K562 (cell line): ENCODE measurements at regions not wholly inside any gene's neighbourhood (a gene's known extent, or its start where the extent isn't known, plus 50 kb on each side); places are given as distances from the start of the nearest gene placed in this dataset.

Experiments used
- ATAC-seq: fragments of 200-7000 bp; cut with Tn5 transposase; 3 replicates; pipeline ENCODE4 v1.9.1; 2020; ENCODE audit warnings: moderate library complexity
- BruUV-seq: library from RNA; stranded (reverse); fragments of 400-500 nt; replicated peaks from 2 replicates; lab custom pipeline; 2021; lab: Mats Ljungman, UMichigan
- CTCF ChIA-PET: fragments of 300-600 bp; formaldehyde crosslinking; extraction: SDS; loops from one replicate; lab custom pipeline; 2021; ENCODE audit warnings: low intra/inter-chr PET ratio; lab: Yijun Ruan, JAX
- POLR2A ChIA-PET: fragments of 300-600, 350-650 bp; sonication (Branson Sonifier 250); formaldehyde crosslinking; extraction: SDS; loops from one replicate; lab custom pipeline; 2021; ENCODE audit warnings: antibody characterized with exemption, inconsistent platforms; lab: Yijun Ruan, JAX
- DNase-seq, 4 experiments: peaks; one replicate each; pipeline versions ENCODE4 v3.0.0 to v3.0.0-alpha.2; 2011 to 2018; ENCODE audit warnings: low spot score in 3 of 4, mixed read lengths in 3 of 4; ENCODE audit errors: extremely low read depth in 1 of 4
- FAIRE-seq: peaks from 2 replicates; lab custom pipeline; 2011; peaks lifted over from hg19 to GRCh38; lab: Jason Lieb, UNC
- H2AFZ ChIP-seq: 2 replicates; pipeline ENCODE4 v1.6.0; 2011; ENCODE audit warnings: low read depth, low read length, control low read depth, inconsistent platforms
- H3K27ac ChIP-seq: fragments of 200-600 bp; 3 replicates; pipeline ENCODE4 v1.8.0; 2011; ENCODE audit warnings: low read depth, mild to moderate bottlenecking, control low read depth, inconsistent platforms, low read length, moderate library complexity, mixed read lengths; ENCODE audit errors: extremely low read depth
- H3K27me3 ChIP-seq, 2 experiments: fragments of 300-600 bp in 1 of 2; 2 replicates in 1 of 2; 3 replicates in 1 of 2; pipeline versions ENCODE4 v1.6.0 to v1.8.0; 2011; ENCODE audit warnings: inconsistent platforms in 2 of 2, low read length in 2 of 2, mild to moderate bottlenecking in 1 of 2, mixed read lengths in 1 of 2, moderate library complexity in 1 of 2; ENCODE audit not compliant: control insufficient read depth in 2 of 2, insufficient read depth in 2 of 2
- H3K36me3 ChIP-seq: fragments of 300-600 bp; 3 replicates; pipeline ENCODE4 v1.8.0; 2011; ENCODE audit warnings: mild to moderate bottlenecking, low read length, inconsistent platforms; ENCODE audit not compliant: control insufficient read depth, insufficient read depth
- H3K4me1 ChIP-seq, 2 experiments: fragments of 200-600 bp in 1 of 2; replicated peaks in 1 of 2; 2 replicates in 1 of 2; 3 replicates in 1 of 2; pipeline versions ENCODE4 v1.5.1 to v1.8.0; 2011; ENCODE audit warnings: inconsistent platforms in 2 of 2, low read length in 2 of 2, mild to moderate bottlenecking in 1 of 2, mixed read lengths in 1 of 2, moderate library complexity in 1 of 2; ENCODE audit not compliant: control insufficient read depth in 2 of 2, insufficient read depth in 2 of 2
- H3K4me2 ChIP-seq: 2 replicates; pipeline ENCODE4 v1.6.1; 2011; ENCODE audit warnings: low read length, control low read depth, inconsistent platforms, mixed read lengths; ENCODE audit not compliant: insufficient read depth
- H3K4me3 ChIP-seq: fragments of 200-600 bp; sonication (generic), shearing (Covaris generic); 2 replicates; pipeline ENCODE4 v1.5.1; 2016; ENCODE audit warnings: control low read depth, inconsistent platforms
- H3K79me2 ChIP-seq: fragments of 200-600 bp; 3 replicates; pipeline ENCODE4 v1.8.0; 2011; ENCODE audit warnings: low read length, inconsistent platforms; ENCODE audit not compliant: control insufficient read depth, insufficient read depth
- H3K9ac ChIP-seq, 2 experiments: 2 replicates each; pipeline versions ENCODE4 v1.6.0 to v1.6.1; 2011; ENCODE audit warnings: low read depth in 2 of 2, low read length in 2 of 2, control low read depth in 1 of 2, inconsistent platforms in 1 of 2, mild to moderate bottlenecking in 1 of 2, mixed read lengths in 1 of 2; ENCODE audit not compliant: insufficient read depth in 1 of 2
- H3K9me1 ChIP-seq: one replicate; pipeline ENCODE4 v1.6.0; 2011; ENCODE audit warnings: inconsistent platforms, mild to moderate bottlenecking, low read length, moderate library complexity; ENCODE audit not compliant: control insufficient read depth, insufficient read depth
- H3K9me3 ChIP-seq: replicated peaks from 2 replicates; pipeline ENCODE4 v1.5.1; 2011; ENCODE audit warnings: low read depth, low read length, inconsistent platforms; ENCODE audit not compliant: control insufficient read depth, insufficient read depth
- H4K20me1 ChIP-seq: replicated peaks from 2 replicates; pipeline ENCODE4 v1.6.1; 2011; ENCODE audit warnings: low read length, inconsistent platforms, mixed read lengths; ENCODE audit not compliant: control insufficient read depth, insufficient read depth
- ARID3B ChIP-seq: fragments of 250-450 bp; sonication (Bioruptor Pico); IDR thresholded peaks from 2 replicates; pipeline ENCODE4 v1.4.0; 2020; ENCODE audit warnings: borderline replicate concordance
- CHD1 ChIP-seq: fragments of 200-600 bp; sonication (generic); IDR thresholded peaks from one replicate; pipeline ENCODE4 v1.6.1; 2012; ENCODE audit warnings: mild to moderate bottlenecking, moderate library complexity, low read length, inconsistent platforms
- ID3 ChIP-seq, 2 experiments: fragments of 250-450 bp in 1 of 2; fragments of 450-650 bp in 1 of 2; sonication (Bioruptor Pico) in 1 of 2; IDR thresholded peaks; 2 replicates each; pipeline versions ENCODE4 v1.6.1 to v1.8.0; 2016 to 2021; ENCODE audit warnings: mild to moderate bottlenecking in 2 of 2, moderate library complexity in 2 of 2, missing compliant biosample characterization in 1 of 2, missing genetic modification characterization in 1 of 2
- MED1 ChIP-seq: sonication (generic); formaldehyde crosslinking; IDR thresholded peaks from 2 replicates; pipeline ENCODE4 v1.8.1; 2023; ENCODE audit warnings: missing genetic modification reagents, borderline replicate concordance
- MTA1 ChIP-seq: fragments of 450-650 bp; IDR thresholded peaks from 2 replicates; pipeline ENCODE4 v1.6.1; 2017; ENCODE audit warnings: borderline replicate concordance
- MTA3 ChIP-seq: fragments of 450-650 bp; formaldehyde crosslinking; IDR thresholded peaks from 2 replicates; pipeline ENCODE4 v1.6.1; 2017; ENCODE audit warnings: mild to moderate bottlenecking, borderline replicate concordance
- MTF1 ChIP-seq: fragments of 250-450 bp; sonication (Bioruptor Pico); IDR thresholded peaks from 2 replicates; pipeline ENCODE4 v1.9.0; 2021; ENCODE audit warnings: moderate library complexity, mild to moderate bottlenecking, inconsistent platforms, borderline replicate concordance
- NBN ChIP-seq: fragments of 450-650 bp; IDR thresholded peaks from 2 replicates; pipeline ENCODE4 v1.6.1; 2016; ENCODE audit warnings: low read depth, mild to moderate bottlenecking
- PYGO2 ChIP-seq: fragments of 450-650 bp; IDR thresholded peaks from 2 replicates; pipeline ENCODE4 v1.6.1; 2016; ENCODE audit warnings: mild to moderate bottlenecking, missing genetic modification characterization, moderate library complexity, missing compliant biosample characterization
- SIX5 ChIP-seq, 2 experiments: IDR thresholded peaks; 2 replicates each; pipeline ENCODE4 v1.6.1; 2011; ENCODE audit warnings: low read length in 2 of 2, borderline replicate concordance in 1 of 2, low read depth in 1 of 2, mild to moderate bottlenecking in 1 of 2, moderate library complexity in 1 of 2; ENCODE audit not compliant: insufficient read depth in 1 of 2
- SMARCE1 ChIP-seq: fragments of 450-650 bp; IDR thresholded peaks from 2 replicates; pipeline ENCODE4 v1.7.1; 2016; ENCODE audit warnings: mild to moderate bottlenecking
- TAF9B ChIP-seq: fragments of 450-650 bp; IDR thresholded peaks from 2 replicates; pipeline ENCODE4 v1.6.1; 2018; ENCODE audit warnings: mild to moderate bottlenecking; ENCODE audit not compliant: partially characterized antibody
- TAL1 ChIP-seq: fragments of 450-650 bp; IDR thresholded peaks from 2 replicates; pipeline ENCODE4 v1.6.1; 2016; ENCODE audit warnings: mild to moderate bottlenecking
- ZBTB17 ChIP-seq: fragments of 450-650 bp; formaldehyde crosslinking; IDR thresholded peaks from 2 replicates; pipeline ENCODE4 v1.4.0; 2020; ENCODE audit warnings: mild to moderate bottlenecking
- ZNF551 ChIP-seq: fragments of 250-450 bp; sonication (Bioruptor Pico); IDR thresholded peaks from 2 replicates; pipeline ENCODE4 v1.5.0; 2021; ENCODE audit warnings: mild to moderate bottlenecking, moderate library complexity
- ZNF695 ChIP-seq: fragments of 450-650 bp; formaldehyde crosslinking; IDR thresholded peaks from 2 replicates; pipeline ENCODE4 v1.4.0; 2020; ENCODE audit warnings: mild to moderate bottlenecking, moderate library complexity
- WGBS: fragments of 100-300 bp; shearing (Covaris generic); methylation state at CpG from one replicate; pipeline ENCODE4 v1.1.6; 2016; ENCODE audit warnings: low coverage, mixed read lengths; ENCODE audit not compliant: insufficient coverage; ENCODE audit errors: missing lambda C conversion rate; 5-methylcytosine and 5-hydroxymethylcytosine counted together
- in situ Hi-C: fragments of 300-500 bp; cut with MboI; formaldehyde crosslinking; loops from 4 replicates; pipeline ENCODE4 v1.15.0; 2018; ENCODE audit warnings: inconsistent platforms, mixed read lengths
- intact Hi-C: fragments of 100-400 bp; cut with micrococcal nuclease; formaldehyde crosslinking; loops from 2 replicates; pipeline ENCODE4 v1.14.2; 2022
- TF ChIP-seq, protein P1 (sequence below): fragments of 250-450 bp; sonication (Bioruptor Pico); IDR thresholded peaks from 2 replicates; pipeline ENCODE4 v1.8.0; 2021; ENCODE audit warnings: moderate library complexity, mild to moderate bottlenecking, inconsistent platforms
- TF ChIP-seq, protein P2 (sequence below): fragments of 150-350 bp; IDR thresholded peaks from 2 replicates; pipeline ENCODE4 v1.6.1; 2014; ENCODE audit warnings: low read depth, mild to moderate bottlenecking, low read length, borderline replicate concordance

DNA sequence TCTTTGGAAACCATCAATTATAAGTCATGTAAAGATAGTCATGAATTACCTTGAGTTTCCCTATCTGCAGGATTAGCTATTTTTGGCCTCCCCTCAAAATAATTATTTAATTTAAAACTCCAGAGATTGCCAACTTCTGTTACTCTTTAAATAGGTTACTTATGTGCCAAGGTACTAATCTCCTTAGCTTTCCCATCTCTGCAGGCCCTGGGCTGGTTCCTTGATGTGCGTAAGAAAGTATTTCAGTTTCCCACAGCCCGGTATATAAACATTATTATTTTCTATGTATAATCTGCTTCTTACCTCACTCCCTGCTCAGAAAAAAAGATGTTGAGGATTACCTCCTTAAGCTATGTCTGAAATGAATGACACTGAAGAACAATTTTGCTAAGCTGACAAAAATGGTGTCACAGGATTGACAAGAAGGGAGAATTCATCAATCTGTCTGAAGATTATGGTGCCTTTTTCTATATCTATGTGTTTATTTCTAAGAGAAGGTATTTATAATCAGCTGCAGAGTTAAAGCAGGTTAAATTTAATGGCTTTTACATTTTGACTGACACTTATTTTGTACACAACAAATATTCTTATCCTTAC lies 1697.2 kb upstream of the PCDH20 start:
- Histone ChIP-seq H3K4me1 (no peaks in the 10 kb centered on the region), H3K9ac (no peak overlapping the region), H3K4me3 (no peak overlapping the region), H3K4me2 (no peak overlapping the region), H3K9me3 (no peaks in the 10 kb centered on the region), H2AFZ (no peak overlapping the region), H3K9me1 (no peaks in the 10 kb centered on the region), H3K36me3 (no peaks in the 10 kb centered on the region), H3K27me3 (no peaks in the 10 kb centered on the region), H3K27ac (no peak overlapping the region), H4K20me1 (no peaks in the 10 kb centered on the region), H3K79me2 (no peaks in the 10 kb centered on the region)
- ChIA-PET POLR2A (no interaction called here), CTCF (no interaction called here)
- intact Hi-C loops, result no loop called here
- ATAC-seq (no peak), DNase-seq (no peak), FAIRE-seq (no peak)
- BruUV-seq, result no TSS peak
- in situ Hi-C loops, result no loop called here
- 4% methylated on average over 2 of the region's 2 CpGs for WGBS
- TF ChIP-seq MTA1 (no peak), CHD1 (no peak), ZNF551 (CRISPR knock-in tag) (no peak), MTF1 (no peak), ID3 (CRISPR knock-in tag; IDR thresholded peaks at IDR 0.05) (no peak), ID3 (tag; IDR thresholded peaks at IDR 0.05) (no peak), ARID3B (CRISPR knock-in tag) (no peak), SMARCE1 (no peak), MED1 (CRISPR knock-in tag) (no peak), TAF9B (no peak), NBN (no peak), SIX5 (IDR thresholded peaks at IDR 0.05; ENCODE audit: borderline replicate concordance in 1 of 2, insufficient read depth in 1 of 2, low read depth in 1 of 2, low read length in 2 of 2) (no peak), ZNF695 (CRISPR knock-in tag) (no peak), TAL1 (no peak), MTA3 (no peak), ZBTB17 (no peak), PYGO2 (no peak)
- TF ChIP-seq, protein P1, sequence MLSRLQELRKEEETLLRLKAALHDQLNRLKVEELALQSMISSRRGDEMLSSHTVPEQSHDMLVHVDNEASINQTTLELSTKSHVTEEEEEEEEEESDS (CRISPR knock-in tag), result no peak
- TF ChIP-seq, protein P2, sequence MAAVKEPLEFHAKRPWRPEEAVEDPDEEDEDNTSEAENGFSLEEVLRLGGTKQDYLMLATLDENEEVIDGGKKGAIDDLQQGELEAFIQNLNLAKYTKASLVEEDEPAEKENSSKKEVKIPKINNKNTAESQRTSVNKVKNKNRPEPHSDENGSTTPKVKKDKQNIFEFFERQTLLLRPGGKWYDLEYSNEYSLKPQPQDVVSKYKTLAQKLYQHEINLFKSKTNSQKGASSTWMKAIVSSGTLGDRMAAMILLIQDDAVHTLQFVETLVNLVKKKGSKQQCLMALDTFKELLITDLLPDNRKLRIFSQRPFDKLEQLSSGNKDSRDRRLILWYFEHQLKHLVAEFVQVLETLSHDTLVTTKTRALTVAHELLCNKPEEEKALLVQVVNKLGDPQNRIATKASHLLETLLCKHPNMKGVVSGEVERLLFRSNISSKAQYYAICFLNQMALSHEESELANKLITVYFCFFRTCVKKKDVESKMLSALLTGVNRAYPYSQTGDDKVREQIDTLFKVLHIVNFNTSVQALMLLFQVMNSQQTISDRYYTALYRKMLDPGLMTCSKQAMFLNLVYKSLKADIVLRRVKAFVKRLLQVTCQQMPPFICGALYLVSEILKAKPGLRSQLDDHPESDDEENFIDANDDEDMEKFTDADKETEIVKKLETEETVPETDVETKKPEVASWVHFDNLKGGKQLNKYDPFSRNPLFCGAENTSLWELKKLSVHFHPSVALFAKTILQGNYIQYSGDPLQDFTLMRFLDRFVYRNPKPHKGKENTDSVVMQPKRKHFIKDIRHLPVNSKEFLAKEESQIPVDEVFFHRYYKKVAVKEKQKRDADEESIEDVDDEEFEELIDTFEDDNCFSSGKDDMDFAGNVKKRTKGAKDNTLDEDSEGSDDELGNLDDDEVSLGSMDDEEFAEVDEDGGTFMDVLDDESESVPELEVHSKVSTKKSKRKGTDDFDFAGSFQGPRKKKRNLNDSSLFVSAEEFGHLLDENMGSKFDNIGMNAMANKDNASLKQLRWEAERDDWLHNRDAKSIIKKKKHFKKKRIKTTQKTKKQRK, result no peak
